B cell (primary cell): ENCODE measurements at regions not wholly inside any gene's neighbourhood (a gene's known extent, or its start where the extent isn't known, plus 50 kb on each side); places are given as distances from the start of the nearest gene placed in this dataset.

Experiments
- ATAC-seq: fragments of 200-7000 bp; cut with Tn5 transposase; one replicate; pipeline ENCODE4 v1.10.0; 2021; ENCODE audit warnings: low read depth, mild to moderate bottlenecking, moderate number of reproducible peaks, moderate library complexity
- CTCF ChIA-PET: fragments of 350-600 bp; sonication (Branson Sonifier 250); formaldehyde crosslinking; loops from one replicate; lab custom pipeline; 2021; ENCODE audit warnings: antibody characterized with exemption, inconsistent platforms; lab: Charles Lee
- POLR2A ChIA-PET: fragments of 350-600 bp; sonication (Branson Sonifier 250); formaldehyde crosslinking; loops from one replicate; lab custom pipeline; 2021; ENCODE audit warnings: antibody characterized with exemption; lab: Charles Lee
- DNase-seq: peaks from one replicate; pipeline ENCODE4 v3.0.0; 2013
- H2AFZ ChIP-seq: 2 replicates; pipeline ENCODE4 v1.6.1; 2012; ENCODE audit warnings: mild to moderate bottlenecking, low read depth, low read length; ENCODE audit not compliant: insufficient read depth, poor library complexity, severe bottlenecking
- H3K27ac ChIP-seq, 2 donors: 1 replicate in 1 of 2; 2 replicates in 1 of 2; pipeline ENCODE4 v1.5.1; 2012 to 2013; ENCODE audit warnings: low read length in 2 of 2, mild to moderate bottlenecking in 2 of 2, moderate library complexity in 1 of 2
- H3K27me3 ChIP-seq, 4 experiments: fragments of 200-600 bp in 1 of 4; sonication (generic) in 1 of 4; replicated peaks in 1 of 4; 1 replicate in 2 of 4; 2 replicates in 2 of 4; pipeline versions ENCODE4 v1.6.1 to v1.7.0; 2013 to 2016; ENCODE audit warnings: low read length in 3 of 4, mild to moderate bottlenecking in 2 of 4, mixed read lengths in 1 of 4, moderate library complexity in 1 of 4; ENCODE audit not compliant: insufficient read depth in 4 of 4, control insufficient read depth in 3 of 4; ENCODE audit errors: control extremely low read depth in 1 of 4
- H3K36me3 ChIP-seq, 2 experiments: replicated peaks in 1 of 2; 1 replicate in 1 of 2; 2 replicates in 1 of 2; pipeline versions ENCODE4 v1.6.1 to v1.7.1; 2013; ENCODE audit warnings: low read length in 1 of 2; ENCODE audit not compliant: insufficient read depth in 2 of 2, control insufficient read depth in 1 of 2; ENCODE audit errors: control extremely low read depth in 1 of 2, extremely low read depth in 1 of 2
- H3K4me1 ChIP-seq, 2 donors: fragments of 200-600 bp in 1 of 2; sonication (generic) in 1 of 2; 1 replicate in 1 of 2; 2 replicates in 1 of 2; pipeline versions ENCODE4 v1.5.1 to v1.6.1; 2013 to 2017; ENCODE audit warnings: low read length in 2 of 2; ENCODE audit not compliant: control insufficient read depth in 2 of 2, insufficient read depth in 2 of 2
- H3K4me2 ChIP-seq: replicated peaks from 2 replicates; pipeline ENCODE3; 2012; ENCODE audit warnings: mild to moderate bottlenecking, low read depth, low read length; ENCODE audit not compliant: poor library complexity, severe bottlenecking
- H3K4me3 ChIP-seq, 5 experiments: fragments of 200-600 bp in 1 of 5; sonication (generic) in 1 of 5; 1 replicate in 3 of 5; 2 replicates in 2 of 5; pipeline versions ENCODE4 v1.5.1 to v1.7.0; 2011 to 2016; ENCODE audit warnings: low read length in 4 of 5, mild to moderate bottlenecking in 4 of 5, low read depth in 2 of 5, control low read depth in 1 of 5, moderate library complexity in 1 of 5; ENCODE audit not compliant: insufficient read depth in 1 of 5; ENCODE audit errors: control extremely low read depth in 1 of 5, extremely low read depth in 1 of 5
- H3K79me2 ChIP-seq: fragments of 200-600 bp; sonication (generic); one replicate; pipeline ENCODE4 v1.6.0; 2016; ENCODE audit warnings: low read length; ENCODE audit not compliant: control insufficient read depth, insufficient read depth
- H3K9ac ChIP-seq: fragments of 200-600 bp; sonication (generic); 2 replicates; pipeline ENCODE4 v1.6.1; 2017; ENCODE audit warnings: mild to moderate bottlenecking, low read length, moderate library complexity
- H3K9me3 ChIP-seq, 3 donors: one replicate each; pipeline versions ENCODE4 v1.6.1 to v1.7.1; 2013; ENCODE audit warnings: low read length in 2 of 3; ENCODE audit not compliant: control insufficient read depth in 2 of 3, insufficient read depth in 1 of 3; ENCODE audit errors: control extremely low read depth in 1 of 3
- H4K20me1 ChIP-seq: 2 replicates; pipeline ENCODE4 v1.6.0; 2012; ENCODE audit warnings: mild to moderate bottlenecking, low read length; ENCODE audit not compliant: insufficient read depth, control insufficient read depth, poor library complexity, severe bottlenecking
- H3K27ac Mint-ChIP-seq: one replicate; pipeline ENCODE4 v1.8.0; 2021; ENCODE audit warnings: mixed read lengths
- H3K27me3 Mint-ChIP-seq: one replicate; pipeline ENCODE4 v1.8.0; 2021; ENCODE audit warnings: mixed read lengths
- H3K4me1 Mint-ChIP-seq: one replicate; pipeline ENCODE4 v1.8.0; 2021; ENCODE audit warnings: mixed read lengths
- H3K4me3 Mint-ChIP-seq: one replicate; pipeline ENCODE4 v1.8.0; 2021; ENCODE audit warnings: mixed read lengths
- H3K9me3 Mint-ChIP-seq: one replicate; pipeline ENCODE4 v1.8.0; 2022; ENCODE audit warnings: mixed read lengths; ENCODE audit not compliant: insufficient read depth
- EZH2 ChIP-seq: IDR thresholded peaks from 2 replicates; pipeline ENCODE4 v1.6.1; 2012; ENCODE audit warnings: borderline replicate concordance, low read depth, mild to moderate bottlenecking, moderate library complexity, low read length; ENCODE audit not compliant: insufficient read depth, poor library complexity, severe bottlenecking
- WGBS: methylation state at CpG from one replicate; pipeline ENCODE4 v1.1.5; 2013; ENCODE audit warnings: missing lambda C conversion rate; ENCODE audit not compliant: insufficient coverage; 5-methylcytosine and 5-hydroxymethylcytosine counted together
- intact Hi-C: fragments of 100-400 bp; cut with micrococcal nuclease; formaldehyde crosslinking; loops from one replicate; pipeline ENCODE4 v1.10.0; 2022
- TF ChIP-seq, protein P1 (sequence below): fragments of 200-600 bp; IDR thresholded peaks from one replicate; pipeline ENCODE4 v1.8.0; 2022; ENCODE audit warnings: antibody characterized with exemption, mild to moderate bottlenecking

DNA sequence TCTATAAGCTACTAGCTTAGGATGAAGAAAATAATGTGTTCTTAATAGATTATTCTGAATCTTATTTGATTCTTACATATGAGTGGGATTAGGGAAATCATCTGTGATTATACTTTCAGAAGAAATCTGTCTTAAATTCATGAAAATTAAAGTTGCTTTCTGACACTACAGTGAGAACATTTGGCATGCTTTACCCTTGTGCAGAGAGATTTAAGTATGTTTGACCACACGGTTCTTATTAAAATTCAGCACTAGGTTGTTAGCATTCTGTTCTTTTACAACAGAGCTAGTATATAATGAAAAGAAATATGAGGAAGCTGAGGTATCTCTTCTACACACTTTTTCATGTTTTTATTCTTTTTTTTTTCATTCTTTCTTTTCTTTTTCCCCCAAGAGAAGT, 2723.9 kb downstream of the PCDH9 start:
- Mint-ChIP-seq H3K27ac (no peak overlapping the region), H3K4me1 (no peaks in the 10 kb centered on the region), H3K27me3 (no peaks in the 10 kb centered on the region), H3K4me3 (no peak overlapping the region), H3K9me3 (peaks cover 8% of the 10 kb centered on the region)
- Histone ChIP-seq H3K9me3 (no peaks in the 10 kb centered on the region), H2AFZ (no peak overlapping the region), H3K4me3 (no peak overlapping the region), H3K27me3 (no peaks in the 10 kb centered on the region), H3K36me3 (no peaks in the 10 kb centered on the region), H3K4me1 (no peaks in the 10 kb centered on the region), H3K4me2 (no peak overlapping the region), H3K27ac (no peak overlapping the region), H3K9ac (no peak overlapping the region), H3K79me2 (no peaks in the 10 kb centered on the region), H4K20me1 (no peaks in the 10 kb centered on the region)
- no CpG with 5 or more reads among the region's 1 CpG for WGBS
- ATAC-seq, result no peak
- ChIA-PET CTCF (interaction anchor here (0.7 kb wide), 1 partner anchor 156 kb away, joined by 3 read pairs; no protein-coding TSS in a partner anchor), POLR2A (no interaction called here)
- no peak for DNase-seq
- no peak for TF ChIP-seq EZH2
- TF ChIP-seq, protein P1, sequence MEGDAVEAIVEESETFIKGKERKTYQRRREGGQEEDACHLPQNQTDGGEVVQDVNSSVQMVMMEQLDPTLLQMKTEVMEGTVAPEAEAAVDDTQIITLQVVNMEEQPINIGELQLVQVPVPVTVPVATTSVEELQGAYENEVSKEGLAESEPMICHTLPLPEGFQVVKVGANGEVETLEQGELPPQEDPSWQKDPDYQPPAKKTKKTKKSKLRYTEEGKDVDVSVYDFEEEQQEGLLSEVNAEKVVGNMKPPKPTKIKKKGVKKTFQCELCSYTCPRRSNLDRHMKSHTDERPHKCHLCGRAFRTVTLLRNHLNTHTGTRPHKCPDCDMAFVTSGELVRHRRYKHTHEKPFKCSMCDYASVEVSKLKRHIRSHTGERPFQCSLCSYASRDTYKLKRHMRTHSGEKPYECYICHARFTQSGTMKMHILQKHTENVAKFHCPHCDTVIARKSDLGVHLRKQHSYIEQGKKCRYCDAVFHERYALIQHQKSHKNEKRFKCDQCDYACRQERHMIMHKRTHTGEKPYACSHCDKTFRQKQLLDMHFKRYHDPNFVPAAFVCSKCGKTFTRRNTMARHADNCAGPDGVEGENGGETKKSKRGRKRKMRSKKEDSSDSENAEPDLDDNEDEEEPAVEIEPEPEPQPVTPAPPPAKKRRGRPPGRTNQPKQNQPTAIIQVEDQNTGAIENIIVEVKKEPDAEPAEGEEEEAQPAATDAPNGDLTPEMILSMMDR, result no peak
- intact Hi-C loops, result no loop called here

DNA sequence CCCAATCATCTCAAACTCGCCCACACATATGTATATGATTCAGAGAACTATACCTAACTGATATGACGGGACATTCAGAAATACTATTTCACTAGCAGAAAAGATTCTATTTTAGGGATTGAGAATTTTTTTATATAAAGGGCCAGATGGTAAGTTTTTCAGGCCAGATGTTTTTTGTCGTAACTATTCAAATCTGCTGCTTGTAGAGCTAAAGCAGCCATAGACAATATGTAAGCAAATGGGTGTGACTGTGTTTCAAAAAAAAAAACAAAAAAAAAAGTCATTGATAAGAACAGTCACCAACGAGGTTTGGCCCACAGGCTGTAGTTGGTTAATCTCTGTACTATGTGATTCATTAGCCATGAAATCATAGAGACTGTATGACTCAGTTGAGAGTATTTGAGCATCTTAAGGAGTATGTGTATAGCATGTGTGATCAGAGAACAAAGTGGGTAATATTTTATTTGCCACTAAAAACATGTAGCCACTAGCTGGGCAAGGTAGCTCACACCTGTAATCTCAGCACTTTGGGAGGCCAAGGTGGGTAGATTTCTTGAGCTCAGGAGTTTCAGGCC, 2724.7 kb downstream of the PCDH9 start:
- no peaks in the 10 kb centered on the region for H3K36me3 ChIP-seq
- no peak for DNase-seq
- CTCF ChIA-PET, result interaction anchor here (0.7 kb wide), 1 partner anchor 155 kb away, joined by 3 read pairs; no protein-coding TSS in a partner anchor
- POLR2A ChIA-PET, result no interaction called here
- H3K9me3 ChIP-seq, result no peaks in the 10 kb centered on the region
- no peak overlapping the region for H3K27ac ChIP-seq
- 88% methylated on average over 2 of the region's 4 CpGs for WGBS
- no peaks in the 10 kb centered on the region for H4K20me1 ChIP-seq
- no peaks in the 10 kb centered on the region for H3K27me3 ChIP-seq
- H3K4me3 Mint-ChIP-seq, result no peak overlapping the region
- H2AFZ ChIP-seq, result no peak overlapping the region
- H3K27ac Mint-ChIP-seq, result no peak overlapping the region
- H3K27me3 Mint-ChIP-seq, result no peaks in the 10 kb centered on the region
- H3K9ac ChIP-seq, result no peak overlapping the region
- no peak overlapping the region for H3K4me3 ChIP-seq
- no peak overlapping the region for H3K4me2 ChIP-seq
- no peaks in the 10 kb centered on the region for H3K4me1 ChIP-seq
- peaks cover 8% of the 10 kb centered on the region for H3K9me3 Mint-ChIP-seq
- ATAC-seq, result no peak
- TF ChIP-seq, protein P1, result no peak
- no peak for TF ChIP-seq EZH2
- H3K4me1 Mint-ChIP-seq, result no peaks in the 10 kb centered on the region
- H3K79me2 ChIP-seq, result no peaks in the 10 kb centered on the region
- intact Hi-C loops, result no loop called here
